HG03064 (cell line): ENCODE measurements at regions not wholly inside any gene's neighbourhood (a gene's known extent, or its start where the extent isn't known, plus 50 kb on each side); places are given as distances from the start of the nearest gene placed in this dataset.
"Not testable (repeated sequence)": the region's sequence is repeated elsewhere in the genome, so short reads cannot be mapped to it uniquely, and the experiment has no call there.

Experiments used
- ATAC-seq: cut with Tn5 transposase; IDR thresholded peaks from one replicate; pipeline ENCODE4 v1.9.1; 2021; ENCODE audit warnings: low read depth; ENCODE audit not compliant: unreplicated experiment

DNA sequence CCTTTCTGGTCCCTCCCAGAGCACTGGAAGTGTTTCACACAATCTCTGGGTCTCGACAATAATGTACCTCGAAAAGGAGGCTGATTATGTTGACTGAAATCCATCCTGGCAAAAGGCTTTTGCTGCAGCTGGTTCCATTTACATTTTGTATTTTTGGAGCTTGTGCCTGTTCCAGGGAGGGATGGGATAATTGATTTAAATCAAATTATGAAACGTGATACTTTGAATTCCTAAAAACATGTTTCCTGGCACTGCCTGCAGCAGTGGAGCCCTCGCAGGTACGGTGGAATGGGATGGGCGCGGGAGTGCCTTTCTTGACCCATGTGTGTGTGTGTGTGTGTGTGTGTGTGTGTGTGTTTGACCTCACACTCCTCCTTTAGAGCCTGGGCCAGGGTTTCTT lies 455.5 kb upstream of the MEIS1 start:
- no peak for ATAC-seq

DNA sequence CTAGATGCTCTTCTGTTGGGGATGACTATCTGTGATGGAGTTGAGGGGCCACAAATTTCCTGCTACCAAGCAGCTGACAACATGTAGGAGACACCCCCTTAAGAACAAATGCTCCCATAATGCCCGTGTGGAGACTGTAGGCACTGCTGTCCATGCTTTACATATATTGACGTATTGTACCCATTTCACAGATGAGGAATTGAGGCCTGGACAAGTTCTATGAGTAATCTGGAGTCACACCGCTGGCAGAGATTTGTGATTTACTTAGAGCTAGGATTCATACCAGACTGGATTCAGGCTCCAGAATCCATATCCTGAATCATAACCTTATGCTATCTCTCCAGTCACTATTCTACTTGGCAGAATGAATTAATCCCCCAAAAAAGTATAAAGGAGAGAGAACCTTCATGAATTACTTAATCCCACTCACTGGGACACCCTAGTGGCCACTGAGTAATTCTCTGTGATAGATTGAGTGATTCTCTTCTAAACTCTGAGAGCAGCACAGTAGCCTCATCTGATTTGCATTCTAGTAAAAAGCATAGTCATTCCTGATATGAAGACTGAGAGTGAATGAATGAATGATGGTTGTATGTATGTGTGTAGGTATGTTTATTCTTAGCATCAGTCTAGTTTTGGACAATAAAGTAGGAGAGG lies 460.7 kb upstream of the MEIS1 start:
- ATAC-seq = no peak

GRCh38 chr2:65969161-65969560 lies 465.8 kb upstream of the MEIS1 start:
- no peak for ATAC-seq

DNA sequence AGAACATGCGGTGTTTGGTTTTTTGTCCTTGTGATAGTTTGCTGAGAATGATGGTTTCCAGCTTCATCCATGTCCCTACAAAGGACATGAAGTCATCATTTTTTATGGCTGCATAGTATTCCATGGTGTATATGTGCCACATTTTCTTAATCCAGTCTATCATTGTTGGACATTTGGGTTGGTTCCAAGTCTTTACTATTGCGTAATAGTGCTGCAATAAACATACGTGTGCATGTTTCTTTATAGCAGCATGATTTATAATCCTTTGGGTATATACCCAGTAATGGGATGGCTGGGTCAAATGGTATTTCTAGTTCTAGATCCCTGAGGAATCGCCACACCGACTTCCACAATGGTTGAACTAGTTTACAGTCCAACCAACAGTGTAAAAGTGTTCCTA lies 471.6 kb upstream of the MEIS1 start:
- not testable (repeated sequence) for ATAC-seq

- no peak for ATAC-seq
These were observed 474.0 kb upstream of the MEIS1 start for GRCh38 chr2:65960953-65961352.

- ATAC-seq = no peak
These were observed 477.0 kb upstream of the MEIS1 start for GRCh38 chr2:65957886-65958285.

DNA sequence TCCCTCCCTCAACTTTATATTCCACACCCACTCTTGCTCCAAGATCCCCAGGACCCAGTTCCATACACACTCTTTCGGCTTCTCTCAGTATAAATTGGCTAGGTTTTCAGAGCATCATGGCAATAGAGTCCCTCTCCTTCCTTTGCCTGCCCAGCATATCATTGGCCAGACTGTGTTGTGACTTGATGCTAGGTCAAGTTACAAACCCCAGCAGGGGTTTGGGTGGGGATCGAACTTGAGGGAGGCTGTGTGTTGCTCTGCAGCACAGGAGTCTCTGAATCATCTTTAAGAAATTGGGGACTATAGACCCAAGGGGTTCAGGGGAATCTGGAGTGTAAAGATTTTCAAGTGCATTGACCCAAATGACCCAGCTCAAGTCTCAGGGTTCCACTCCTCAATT lies 477.5 kb upstream of the MEIS1 start:
- ATAC-seq = no peak

DNA sequence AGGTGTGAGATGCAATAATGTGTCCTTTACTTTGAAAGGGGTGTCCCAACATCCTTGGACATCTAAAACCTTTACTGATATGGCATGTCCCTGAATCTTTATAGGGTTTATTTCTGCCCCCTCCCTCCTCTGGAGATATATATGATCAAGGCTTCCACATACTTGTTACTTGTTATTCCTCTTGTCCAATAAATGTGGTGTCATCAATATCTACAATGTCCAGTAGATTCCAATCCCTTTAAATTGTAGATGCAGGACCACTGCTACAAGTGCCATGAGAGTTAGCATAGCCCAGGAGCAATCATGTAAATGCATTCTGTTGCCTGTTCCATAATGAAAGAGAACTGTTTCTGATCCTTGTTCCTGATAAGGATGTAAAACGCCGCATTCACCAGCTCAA lies 479.7 kb upstream of the MEIS1 start:
- ATAC-seq = no peak

DNA sequence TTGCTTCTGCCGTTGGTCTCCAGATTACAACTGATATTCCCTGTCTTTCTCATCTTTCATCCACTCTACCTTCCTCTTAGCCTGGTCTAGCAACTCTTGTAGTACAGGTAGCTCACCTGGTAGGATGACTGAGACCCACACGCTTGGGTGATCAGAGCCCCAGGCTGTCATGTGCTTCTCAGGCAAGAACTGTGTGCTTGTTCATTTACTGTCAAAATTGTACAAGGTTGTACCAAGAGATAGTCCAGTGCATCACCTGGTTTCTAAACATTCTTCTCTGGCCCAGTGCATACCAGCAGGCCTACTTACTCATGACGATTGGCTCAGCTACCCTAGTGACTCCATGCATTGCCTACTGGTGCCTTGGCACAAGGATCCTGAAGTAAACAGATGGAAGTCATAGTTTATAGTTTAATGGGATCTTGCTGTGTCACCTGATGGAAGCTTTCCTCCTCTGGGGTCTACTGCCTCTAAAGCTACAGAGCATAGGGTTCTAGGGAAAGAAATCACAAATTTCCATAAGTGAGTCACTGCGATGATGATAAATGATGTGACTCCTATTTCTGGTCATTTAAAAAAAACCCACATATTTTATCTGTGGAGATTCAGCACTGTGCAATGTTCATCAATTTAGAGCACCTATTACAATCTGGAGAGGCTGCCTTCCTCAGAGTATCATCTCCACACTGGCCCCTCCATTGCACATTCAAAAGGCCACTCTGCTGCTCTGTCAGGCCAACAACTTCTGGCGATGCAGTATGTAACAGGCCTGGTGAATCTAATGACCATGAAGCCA lies 481.8 kb upstream of the MEIS1 start:
- ATAC-seq = no peak

- ATAC-seq = no peak
These were observed 490.7 kb upstream of the MEIS1 start for GRCh38 chr2:65944213-65944612.

GRCh38 chr2:65943099-65943786 lies 491.7 kb upstream of the MEIS1 start:
- ATAC-seq = no peak

DNA sequence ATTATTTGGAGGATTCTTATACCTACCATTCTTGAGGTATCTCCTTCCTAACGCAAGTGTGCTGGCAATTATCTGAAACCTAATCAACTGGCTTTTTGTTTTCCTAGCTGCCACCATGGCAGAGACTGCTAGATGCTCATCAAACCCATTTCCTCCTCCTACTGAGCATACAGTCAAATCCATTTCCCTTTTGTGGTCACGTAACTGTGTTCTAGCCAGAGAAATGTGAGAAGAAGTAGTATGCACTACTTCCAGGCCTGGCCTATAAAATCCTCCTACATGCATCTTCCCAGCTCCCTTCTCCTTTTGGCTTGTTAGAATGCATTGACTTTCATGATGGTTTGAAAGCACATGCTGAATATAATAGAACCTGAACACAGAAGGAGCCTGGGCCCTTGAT lies 494.1 kb upstream of the MEIS1 start:
- no peak for ATAC-seq

- ATAC-seq = no peak
These were observed 495.2 kb upstream of the MEIS1 start for GRCh38 chr2:65939687-65940086.

DNA sequence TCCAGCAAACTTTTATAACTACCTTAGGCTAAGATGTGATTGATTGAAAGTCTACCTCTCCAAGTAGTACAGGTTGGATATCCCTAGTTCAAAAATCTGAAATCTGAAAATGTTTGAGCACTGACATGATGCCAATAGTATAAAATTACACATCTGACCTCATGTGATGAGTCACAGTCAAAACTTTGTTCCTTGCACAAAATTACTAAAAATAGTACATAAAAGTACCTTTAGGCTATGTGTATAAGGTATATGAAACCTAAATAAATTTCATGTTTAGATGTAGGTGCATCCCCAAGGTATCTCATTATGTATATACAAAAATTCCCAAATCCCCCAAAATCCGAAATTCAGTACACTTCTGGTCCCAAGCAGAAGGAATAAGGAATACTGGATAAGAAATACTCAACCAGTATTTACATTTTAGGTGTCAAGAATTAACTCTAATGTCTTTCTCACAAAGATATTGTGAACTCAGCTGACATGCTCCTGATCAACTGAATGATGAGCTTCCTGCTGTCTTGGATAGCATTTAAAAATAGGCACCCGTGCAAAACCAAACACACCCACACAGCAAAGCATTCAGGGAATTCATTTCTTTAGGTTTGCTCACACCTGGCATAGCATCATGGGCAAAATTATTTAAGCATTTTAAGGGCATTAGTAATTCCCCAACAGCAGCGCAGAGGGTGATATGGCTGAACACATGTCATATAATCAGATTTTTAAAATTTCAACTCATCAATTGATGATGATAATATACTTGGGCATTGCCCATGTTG lies 497.4 kb upstream of the MEIS1 start:
- no peak for ATAC-seq

DNA sequence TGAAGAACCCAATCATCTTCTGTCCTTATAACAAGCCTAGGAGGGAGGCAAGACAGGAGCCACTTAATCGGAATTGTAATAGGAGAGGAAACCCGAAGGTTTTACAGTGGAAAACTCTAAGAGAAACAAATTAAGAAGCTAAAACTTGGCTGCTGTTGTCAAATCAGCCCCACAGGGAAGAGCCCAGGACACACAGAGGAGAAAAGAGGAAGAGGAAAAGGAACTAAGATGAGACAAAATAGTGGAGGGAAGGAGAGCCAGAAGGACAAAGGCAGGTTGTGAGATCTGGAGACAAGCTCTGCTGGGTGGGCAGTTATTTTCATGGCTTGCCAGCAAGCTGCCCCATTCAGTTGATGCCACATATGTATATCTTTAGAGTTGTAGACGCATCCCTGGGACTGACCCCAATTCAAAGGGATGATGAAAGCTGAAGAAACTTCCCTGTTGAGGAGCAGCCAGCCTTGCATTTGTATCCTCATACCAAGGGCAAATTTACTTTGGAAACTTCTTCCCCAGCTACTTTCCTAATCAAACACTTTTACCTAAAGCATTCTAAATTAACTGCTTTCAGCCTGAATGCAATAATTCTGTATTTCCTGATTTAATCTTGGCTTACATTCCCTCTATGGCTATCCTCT lies 499.8 kb upstream of the MEIS1 start:
- ATAC-seq = no peak

GRCh38 chr2:65932571-65932970 lies 500.2 kb upstream of the SPRED2 start:
- ATAC-seq = no peak

GRCh38 chr2:65931056-65931455 lies 498.7 kb upstream of the SPRED2 start:
- ATAC-seq = no peak

GRCh38 chr2:65930259-65930658 lies 497.9 kb upstream of the SPRED2 start:
- ATAC-seq = no peak

DNA sequence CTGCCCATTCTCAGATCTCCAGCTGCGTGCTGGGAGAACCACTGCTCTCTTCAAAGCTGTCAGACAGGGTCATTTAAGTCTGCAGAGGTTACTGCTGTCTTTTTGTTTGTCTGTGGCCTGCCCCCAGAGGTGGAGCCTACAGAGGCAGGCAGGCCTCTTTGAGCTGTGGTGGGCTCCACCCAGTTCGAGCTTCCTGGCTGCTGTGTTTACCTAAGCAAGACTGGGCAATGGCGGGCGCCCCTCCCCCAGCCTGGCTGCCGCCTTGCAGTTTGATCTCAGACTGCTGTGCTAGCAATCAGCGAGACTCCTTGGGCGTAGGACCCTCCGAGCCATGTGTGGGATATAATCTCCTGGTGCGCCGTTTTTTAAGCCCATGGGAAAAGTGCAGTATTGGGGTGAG lies 497.3 kb upstream of the SPRED2 start:
- not testable (repeated sequence) for ATAC-seq

- no peak for ATAC-seq
These were observed 490.4 kb upstream of the SPRED2 start for GRCh38 chr2:65922794-65923193.
